Transverse colon (tissue), 4 donors: ENCODE measurements at regions not wholly inside any gene's neighbourhood (a gene's known extent, or its start where the extent isn't known, plus 50 kb on each side); places are given as distances from the start of the nearest gene placed in this dataset.

Experiments used
- DNase-seq: peaks from one replicate; pipeline ENCODE4 v3.0.0-alpha.2; 2019
- H3K27ac ChIP-seq, 4 donors: fragments of 200-600 bp; sonication (generic); 2 replicates each; pipeline ENCODE4 v1.5.1; 2016 to 2018; ENCODE audit warnings: inconsistent platforms in 4 of 4
- H3K27me3 ChIP-seq: fragments of 200-600 bp; sonication (generic); 2 replicates; pipeline ENCODE4 v1.5.1; 2017; ENCODE audit warnings: inconsistent platforms
- H3K36me3 ChIP-seq, 4 donors: fragments of 200-600 bp; sonication (generic); 2 replicates each; pipeline ENCODE4 v1.5.1; 2017 to 2019; ENCODE audit warnings: inconsistent platforms in 4 of 4
- H3K4me1 ChIP-seq, 4 donors: fragments of 200-600 bp; sonication (generic); 2 replicates each; pipeline ENCODE4 v1.5.1; 2017 to 2020; ENCODE audit warnings: inconsistent platforms in 4 of 4
- H3K4me3 ChIP-seq, 4 donors: fragments of 200-600 bp; sonication (generic); 1 replicate in 1 of 4; 2 replicates in 3 of 4; pipeline versions ENCODE4 v1.5.1 to v1.6.1; 2017 to 2019; ENCODE audit warnings: inconsistent platforms in 4 of 4
- H3K9me3 ChIP-seq, 2 donors: fragments of 200-600 bp; sonication (generic); 2 replicates each; pipeline ENCODE4 v1.5.1; 2017 to 2019; ENCODE audit warnings: inconsistent platforms in 2 of 2
- EP300 ChIP-seq: sonication (generic); formaldehyde crosslinking; IDR thresholded peaks from one replicate; pipeline ENCODE4 v1.6.1; 2017; ENCODE audit warnings: antibody characterized with exemption, low read depth
- POLR2A ChIP-seq: fragments of 450-650 bp; IDR thresholded peaks from one replicate; pipeline ENCODE4 v1.6.1; 2016; ENCODE audit warnings: antibody characterized with exemption, mild to moderate bottlenecking, moderate library complexity
- POLR2AphosphoS5 ChIP-seq, 3 donors: sonication (generic); formaldehyde crosslinking; IDR thresholded peaks; one replicate each; pipeline ENCODE4 v1.6.1; 2016; ENCODE audit warnings: antibody characterized with exemption in 3 of 3
- WGBS, 2 donors: methylation state at CpG; one replicate each; pipeline ENCODE4 v1.1.5; 2018; ENCODE audit warnings: low coverage in 1 of 2; 5-methylcytosine and 5-hydroxymethylcytosine counted together
- in situ Hi-C, 4 donors: fragments of 200-750 bp; cut with MboI; loops; one replicate each; pipeline versions ENCODE4 v1.15.0 to v1.15.1; 2017; ENCODE audit warnings: low sequenced_read_pairs in 3 of 4, low pct_ligation_motif_present in 1 of 4, low pct_unique_long_range_greater_than_20kb in 1 of 4
- intact Hi-C: fragments of 100-400 bp; cut with DNase I; formaldehyde crosslinking; loops from one replicate; pipeline ENCODE4 v1.15.1; 2023; ENCODE audit warnings: low total_unique reads
- TF ChIP-seq, protein P1 (sequence below), 5 experiments: fragments of 200-600 bp in 3 of 5; fragments of 450-650 bp in 2 of 5; sonication (generic) in 3 of 5; IDR thresholded peaks; 1 replicate in 2 of 5; 2 replicates in 3 of 5; pipeline ENCODE4 v1.5.1; 2016 to 2017; ENCODE audit warnings: antibody characterized with exemption in 5 of 5, inconsistent platforms in 3 of 5, mild to moderate bottlenecking in 2 of 5, moderate library complexity in 1 of 5

DNA sequence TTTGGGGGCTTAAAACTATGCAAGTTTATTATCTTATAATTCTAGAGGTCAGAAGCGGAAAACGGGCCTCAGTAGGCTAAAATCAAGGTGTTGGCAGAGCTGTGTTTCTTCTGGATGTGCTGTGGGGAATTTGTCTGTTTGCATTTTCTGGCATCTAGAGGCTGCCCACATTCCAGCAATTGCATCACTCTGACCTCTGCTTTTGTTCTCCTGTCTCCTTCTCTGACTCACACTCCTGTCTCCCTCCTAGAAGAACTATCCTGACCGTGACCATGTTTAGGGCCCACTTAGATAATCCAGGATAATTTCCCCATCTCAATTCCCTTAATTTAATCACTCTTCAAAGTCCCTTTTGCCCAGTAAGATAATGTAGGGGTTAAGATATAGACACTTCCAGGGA, 127.4 kb upstream of the DEPDC1 start:
- in situ Hi-C loops (loop anchor here in 1 of 4 donors (25.0 kb wide), 1 partner anchor 1113 kb away; no protein-coding TSS in a partner anchor), intact Hi-C loops (no loop called here)
- Histone ChIP-seq H3K27ac (no peak overlapping the region), H3K4me3 (no peak overlapping the region), H3K4me1 (no peaks in the 10 kb centered on the region), H3K9me3 (peaks cover 0 to 4% of the 10 kb centered on the region in 2 donors), H3K36me3 (no peaks in the 10 kb centered on the region), H3K27me3 (no peaks in the 10 kb centered on the region)
- WGBS, 2 donors: 61 to 68% methylated on average over 3 of the region's 3 CpGs
- no peak for DNase-seq
- TF ChIP-seq POLR2A (no peak), POLR2AphosphoS5 (IDR thresholded peaks at IDR 0.05) (no peak), EP300 (no peak)

GRCh38 chr1:68625624-68626023, 128.7 kb upstream of the DEPDC1 start:
- in situ Hi-C loops (no loop called here), intact Hi-C loops (no loop called here)
- no peaks in the 10 kb centered on the region for H3K4me1 ChIP-seq
- H3K36me3 ChIP-seq: no peaks in the 10 kb centered on the region
- TF ChIP-seq EP300: no peak
- TF ChIP-seq POLR2A: no peak
- no peak for TF ChIP-seq POLR2AphosphoS5 (IDR thresholded peaks at IDR 0.05)
- TF ChIP-seq, protein P1, sequence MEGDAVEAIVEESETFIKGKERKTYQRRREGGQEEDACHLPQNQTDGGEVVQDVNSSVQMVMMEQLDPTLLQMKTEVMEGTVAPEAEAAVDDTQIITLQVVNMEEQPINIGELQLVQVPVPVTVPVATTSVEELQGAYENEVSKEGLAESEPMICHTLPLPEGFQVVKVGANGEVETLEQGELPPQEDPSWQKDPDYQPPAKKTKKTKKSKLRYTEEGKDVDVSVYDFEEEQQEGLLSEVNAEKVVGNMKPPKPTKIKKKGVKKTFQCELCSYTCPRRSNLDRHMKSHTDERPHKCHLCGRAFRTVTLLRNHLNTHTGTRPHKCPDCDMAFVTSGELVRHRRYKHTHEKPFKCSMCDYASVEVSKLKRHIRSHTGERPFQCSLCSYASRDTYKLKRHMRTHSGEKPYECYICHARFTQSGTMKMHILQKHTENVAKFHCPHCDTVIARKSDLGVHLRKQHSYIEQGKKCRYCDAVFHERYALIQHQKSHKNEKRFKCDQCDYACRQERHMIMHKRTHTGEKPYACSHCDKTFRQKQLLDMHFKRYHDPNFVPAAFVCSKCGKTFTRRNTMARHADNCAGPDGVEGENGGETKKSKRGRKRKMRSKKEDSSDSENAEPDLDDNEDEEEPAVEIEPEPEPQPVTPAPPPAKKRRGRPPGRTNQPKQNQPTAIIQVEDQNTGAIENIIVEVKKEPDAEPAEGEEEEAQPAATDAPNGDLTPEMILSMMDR (IDR thresholded peaks at IDR 0.05): no peak
- H3K4me3 ChIP-seq: no peak overlapping the region
- no peak for DNase-seq
- no peaks in the 10 kb centered on the region for H3K27me3 ChIP-seq
- H3K9me3 ChIP-seq: peaks cover 0 to 3% of the 10 kb centered on the region in 2 donors
- H3K27ac ChIP-seq: no peak overlapping the region
- 43 to 62% methylated on average over 1 of the region's 1 CpG for WGBS, 2 donors

DNA sequence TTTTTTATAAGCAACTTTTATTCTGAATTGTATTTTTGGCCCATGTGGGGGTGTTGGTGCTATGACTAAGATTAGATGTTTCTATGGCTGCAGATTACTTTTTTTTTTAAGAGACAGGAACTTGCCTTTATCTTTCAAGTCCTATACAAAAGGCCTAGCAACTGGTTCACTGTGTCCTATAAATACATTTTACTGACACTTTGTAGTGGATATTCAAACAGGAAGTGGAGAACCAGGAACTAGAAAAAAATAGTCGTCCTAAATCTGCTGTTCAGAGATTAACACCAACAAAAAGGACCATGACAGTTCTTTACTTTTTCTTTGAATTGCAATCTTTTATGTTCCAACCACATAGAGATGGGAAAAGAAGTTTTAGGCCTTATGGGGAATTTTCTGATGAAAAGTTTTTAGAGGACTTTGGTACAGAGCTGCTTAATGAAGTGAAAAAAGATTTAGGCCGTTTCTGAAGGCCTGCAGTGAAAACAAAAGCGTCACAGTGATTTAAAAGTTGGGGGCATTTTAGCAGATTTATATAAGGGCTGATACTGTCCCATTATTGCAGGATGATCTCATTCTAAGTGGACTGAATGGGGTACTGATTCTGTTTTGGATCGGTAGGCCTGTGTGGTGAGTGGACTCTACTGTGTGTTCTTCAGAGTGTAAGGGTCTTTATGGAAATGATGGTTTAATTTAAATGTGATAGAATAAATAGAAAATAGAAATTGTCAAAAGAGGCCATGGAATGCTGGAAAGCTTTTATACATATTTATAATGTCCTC, 136.4 kb upstream of the DEPDC1 start:
- Histone ChIP-seq H3K4me3 (no peak overlapping the region), H3K9me3 (no peaks in the 10 kb centered on the region), H3K27ac (no peak overlapping the region), H3K4me1 (no peaks in the 10 kb centered on the region), H3K27me3 (no peaks in the 10 kb centered on the region), H3K36me3 (no peaks in the 10 kb centered on the region)
- intact Hi-C loops (no loop called here), in situ Hi-C loops (no loop called here)
- TF ChIP-seq POLR2A: no peak
- TF ChIP-seq, protein P1 (IDR thresholded peaks at IDR 0.05): no peak
- TF ChIP-seq EP300: no peak
- no peak for TF ChIP-seq POLR2AphosphoS5 (IDR thresholded peaks at IDR 0.05)
- 59 to 61% methylated on average over 4 of the region's 4 CpGs for WGBS, 2 donors
- no peak for DNase-seq

- no peaks in the 10 kb centered on the region for H3K27me3 ChIP-seq
- DNase-seq: no peak
- in situ Hi-C loops: no loop called here
- H3K27ac ChIP-seq: no peak overlapping the region
- H3K4me1 ChIP-seq: no peaks in the 10 kb centered on the region
- intact Hi-C loops: no loop called here
- TF ChIP-seq, protein P1 (IDR thresholded peaks at IDR 0.05): no peak
- no peak for TF ChIP-seq EP300
- TF ChIP-seq POLR2A: no peak
- TF ChIP-seq POLR2AphosphoS5 (IDR thresholded peaks at IDR 0.05): no peak
- no peaks in the 10 kb centered on the region for H3K36me3 ChIP-seq
- H3K9me3 ChIP-seq: no peaks in the 10 kb centered on the region
- H3K4me3 ChIP-seq: no peak overlapping the region
Observed at GRCh38 chr1:68644504-68644903, 147.6 kb upstream of the DEPDC1 start.

- intact Hi-C loops: no loop called here
- Histone ChIP-seq H3K4me3 (no peak overlapping the region), H3K36me3 (no peaks in the 10 kb centered on the region), H3K27ac (no peak overlapping the region), H3K4me1 (no peaks in the 10 kb centered on the region), H3K27me3 (no peaks in the 10 kb centered on the region), H3K9me3 (no peaks in the 10 kb centered on the region)
- in situ Hi-C loops: no loop called here
- 28 to 67% methylated on average over 1 of the region's 1 CpG for WGBS, 2 donors
- no peak for TF ChIP-seq EP300
- no peak for TF ChIP-seq POLR2A
- TF ChIP-seq, protein P1 (IDR thresholded peaks at IDR 0.05): no peak
- TF ChIP-seq POLR2AphosphoS5 (IDR thresholded peaks at IDR 0.05): no peak
- no peak for DNase-seq
Observed at GRCh38 chr1:68651115-68651514, 154.2 kb upstream of the DEPDC1 start.
